ENCODE measurements at regions not wholly inside any gene's neighbourhood (a gene's known extent, or its start where the extent isn't known, plus 50 kb on each side); places are given as distances from the start of the nearest gene placed in this dataset.

GRCh38 chr3:137820366-137820765, 56.3 kb downstream of the SOX14 start:
- ChIA-PET CTCF (no interaction called here), POLR2A (no interaction called here)
- H3K4me1 ChIP-seq: no peaks in the 10 kb centered on the region
- FAIRE-seq (no peak), DNase-seq (ENCODE audit: low read depth in 1 of 2, low spot score in 1 of 2) (no peak), ATAC-seq (no peak)
- 0% methylated on average over 3 of the region's 3 CpGs for WGBS (ENCODE audit: missing lambda C conversion rate)
- TF ChIP-seq ELK1 (IDR thresholded peaks at IDR 0.05; ENCODE audit: low read depth, low read length) (no peak), HES2 (IDR thresholded peaks at IDR 0.05) (no peak), NFE2L2 (conservative IDR thresholded peaks at IDR 0.05; ENCODE audit: low read length) (no peak), FOXS1 (CRISPR knock-in tag; IDR thresholded peaks at IDR 0.05) (no peak), MYC (IDR thresholded peaks at IDR 0.05; ENCODE audit: borderline replicate concordance, low read length) (no peak)
- H3K27ac ChIP-seq: no peak overlapping the region
- H3K4me3 ChIP-seq: no peak overlapping the region
- no peaks in the 10 kb centered on the region for H3K9me3 ChIP-seq
- H3K4me2 ChIP-seq: no peak overlapping the region

- TF ChIP-seq BCL3 (IDR thresholded peaks at IDR 0.05): no peak
- TF ChIP-seq HOXB5 (CRISPR knock-in tag; IDR thresholded peaks at IDR 0.05): no peak
- no peak for TF ChIP-seq HES2 (IDR thresholded peaks at IDR 0.05)
- TF ChIP-seq ELK1 (IDR thresholded peaks at IDR 0.05; ENCODE audit: low read depth, low read length): no peak
- no peak for TF ChIP-seq MYC (IDR thresholded peaks at IDR 0.05; ENCODE audit: borderline replicate concordance, low read length)
- TF ChIP-seq FOSB (CRISPR knock-in tag; IDR thresholded peaks at IDR 0.05): no peak
- no peak for TF ChIP-seq RAD21 (conservative IDR thresholded peaks at IDR 0.05 in 1 of 2, IDR thresholded peaks at IDR 0.05 in 1 of 2)
- no peak for TF ChIP-seq SMC3 (IDR thresholded peaks at IDR 0.05)
- TF ChIP-seq HMGXB4 (CRISPR knock-in tag; IDR thresholded peaks at IDR 0.05; ENCODE audit: borderline replicate concordance): no peak
- TF ChIP-seq USF2 (IDR thresholded peaks at IDR 0.05): no peak
- no peak for TF ChIP-seq FOXS1 (CRISPR knock-in tag; IDR thresholded peaks at IDR 0.05)
- no peak for TF ChIP-seq CEBPB (IDR thresholded peaks at IDR 0.05)
- no peak for TF ChIP-seq MAFK (IDR thresholded peaks at IDR 0.05; ENCODE audit: partially characterized antibody)
- no peak for TF ChIP-seq EHF (CRISPR knock-in tag; IDR thresholded peaks at IDR 0.05)
- no peak for TF ChIP-seq HOXA7 (CRISPR knock-in tag; IDR thresholded peaks at IDR 0.05)
- no peak for TF ChIP-seq BHLHE40 (IDR thresholded peaks at IDR 0.05; ENCODE audit: low read depth, low read length)
- no peak for TF ChIP-seq RNF2 (IDR thresholded peaks at IDR 0.05; ENCODE audit: borderline replicate concordance, low read depth)
- TF ChIP-seq KDM5A (IDR thresholded peaks at IDR 0.05): no peak
- no peak for TF ChIP-seq CHD4 (IDR thresholded peaks at IDR 0.05; ENCODE audit: borderline replicate concordance)
Measured at GRCh38 chr3:137835096-137835495, 71.0 kb downstream of the SOX14 start.

More at GRCh38 chr3:137835096-137835495, 71.0 kb downstream of the SOX14 start:
- ATAC-seq (no peak), FAIRE-seq (no peak), DNase-seq (ENCODE audit: low read depth in 1 of 2, low spot score in 1 of 2) (no peak)
- H3K27ac ChIP-seq: no peak overlapping the region
- ChIA-PET POLR2A (no interaction called here), CTCF (interaction anchor here (1.1 kb wide), 1 partner anchor 7 kb away, joined by 3 read pairs; no protein-coding TSS in a partner anchor)
- H3K4me3 ChIP-seq: no peak overlapping the region
- no peak overlapping the region for H3K4me2 ChIP-seq
- H3K9me3 ChIP-seq: no peaks in the 10 kb centered on the region
- no peaks in the 10 kb centered on the region for H3K4me1 ChIP-seq
- 18% methylated on average over 1 of the region's 1 CpG for WGBS (ENCODE audit: missing lambda C conversion rate)

All from A549 (cell line).